ENCODE measurements at regions not wholly inside any gene's neighbourhood (a gene's known extent, or its start where the extent isn't known, plus 50 kb on each side); places are given as distances from the start of the nearest gene placed in this dataset.
"Not testable (repeated sequence)": the region's sequence is repeated elsewhere in the genome, so short reads cannot be mapped to it uniquely, and the experiment has no call there.

DNA sequence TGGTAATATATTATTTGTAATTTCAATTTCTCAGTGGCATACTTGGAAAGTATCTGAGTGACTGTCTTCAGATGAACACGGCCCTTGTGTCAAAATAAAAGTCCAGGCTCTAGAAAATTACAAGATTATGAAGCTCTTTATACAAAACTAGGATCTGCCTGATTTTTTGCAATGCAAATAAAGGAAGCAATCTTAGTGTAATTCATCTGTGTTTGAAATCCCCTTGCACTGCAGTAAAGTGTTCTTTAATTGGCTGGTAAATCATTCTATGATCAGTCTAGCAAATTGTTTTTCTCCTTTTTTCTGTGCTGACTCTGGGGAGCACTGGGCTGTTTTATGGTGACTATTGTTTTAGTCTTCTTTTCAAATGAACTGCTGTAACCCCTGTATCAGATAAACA lies 1039.0 kb downstream of the SOCS6 start:
- no peak for DNase-seq

DNA sequence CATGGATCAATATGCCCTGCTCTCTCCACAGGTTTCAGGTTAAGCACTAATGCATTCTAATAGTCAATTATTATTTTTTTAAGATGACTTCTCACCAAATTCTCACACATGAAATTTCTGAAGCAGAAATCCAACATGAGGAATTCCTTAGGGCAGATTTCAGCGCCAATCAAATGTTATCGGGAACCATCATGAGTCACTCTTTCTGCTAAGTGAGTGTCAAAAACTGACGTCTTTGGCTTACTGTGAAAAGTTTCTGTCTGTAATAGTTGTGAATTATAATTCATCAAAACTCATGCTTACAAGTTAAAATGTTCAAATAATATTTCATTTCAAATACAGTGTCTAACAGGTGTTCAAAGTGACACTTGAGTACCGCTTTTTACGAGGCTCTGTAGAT lies 1038.6 kb downstream of the SOCS6 start:
- no peak for DNase-seq

DNA sequence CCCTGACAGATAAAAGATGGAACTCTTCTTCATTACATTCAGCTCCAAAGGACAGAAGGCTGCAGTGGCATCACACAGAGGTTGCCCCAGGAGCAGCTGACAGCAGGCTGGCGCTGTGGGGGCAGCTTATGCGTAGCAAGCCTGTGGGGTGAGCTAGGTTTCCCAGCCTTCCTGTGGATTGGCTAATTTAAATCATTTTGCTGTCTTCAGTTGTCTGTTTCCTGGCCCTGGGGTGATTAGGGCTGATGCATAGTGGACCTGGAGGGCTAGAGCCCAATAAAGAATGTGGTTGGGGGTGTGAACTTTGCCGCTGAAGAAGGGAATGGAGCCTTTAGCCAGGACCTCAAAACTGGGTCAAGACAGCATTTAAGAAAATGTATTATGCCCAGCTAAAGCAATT lies 1038.0 kb downstream of the SOCS6 start:
- no peak for DNase-seq

DNA sequence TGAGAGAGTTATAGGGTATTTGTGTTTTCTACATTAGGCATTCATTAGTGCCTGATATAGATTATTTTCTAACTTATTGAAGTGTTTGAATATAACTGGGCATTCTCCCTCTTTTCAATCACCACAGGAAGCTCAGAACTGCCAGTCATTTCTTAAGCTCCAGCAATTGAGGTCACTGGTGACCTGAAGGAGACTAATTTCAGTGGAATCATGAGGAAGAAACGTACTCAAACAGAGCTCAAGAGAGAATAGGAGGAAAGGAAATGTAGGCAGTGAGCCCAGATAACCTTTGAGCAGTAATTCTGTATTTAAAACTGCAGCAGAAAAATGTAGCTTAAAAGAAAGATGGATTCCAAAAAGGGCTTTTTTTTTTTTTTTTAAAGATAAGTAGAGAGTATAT lies 1035.5 kb downstream of the SOCS6 start:
- DNase-seq, result no peak

DNA sequence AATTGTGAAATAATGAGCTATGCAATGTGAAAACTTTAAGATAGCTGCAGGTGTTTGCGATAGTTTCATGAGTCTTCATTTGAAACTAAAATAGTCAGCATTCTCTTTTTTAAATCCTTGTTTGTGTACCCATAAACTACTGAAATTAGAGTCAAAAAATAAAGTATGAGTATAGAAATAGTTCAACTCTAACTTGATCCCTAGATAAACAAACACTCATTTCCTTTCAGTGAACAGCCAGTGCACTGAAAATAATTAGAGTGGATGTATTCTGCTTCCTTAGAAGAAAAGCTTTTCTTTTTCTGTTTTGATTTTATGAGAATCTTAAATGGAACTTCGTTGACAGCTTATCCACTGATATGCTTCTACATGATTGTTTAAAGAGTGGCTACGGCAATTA lies 1033.4 kb downstream of the SOCS6 start:
- no peak for DNase-seq

DNA sequence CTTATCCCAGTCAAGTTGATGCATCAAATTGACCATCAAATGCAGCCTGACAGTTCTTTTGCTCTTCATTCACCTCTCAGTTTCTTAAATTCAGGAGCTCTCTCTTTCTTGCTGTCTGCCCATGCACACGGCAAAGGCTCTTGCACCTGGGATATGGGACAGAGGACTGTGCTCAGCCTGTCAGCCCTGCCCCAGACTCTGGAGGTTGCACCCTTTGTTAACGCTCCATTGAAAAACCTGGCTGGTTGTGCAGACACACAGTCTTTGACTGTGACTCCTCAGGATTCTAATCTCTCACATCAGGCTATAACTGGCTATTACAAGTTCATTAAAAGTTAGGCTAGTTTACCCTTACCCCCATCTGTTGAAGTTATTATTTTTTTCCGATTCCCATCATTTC lies 1032.5 kb downstream of the SOCS6 start:
- no peak for DNase-seq

DNA sequence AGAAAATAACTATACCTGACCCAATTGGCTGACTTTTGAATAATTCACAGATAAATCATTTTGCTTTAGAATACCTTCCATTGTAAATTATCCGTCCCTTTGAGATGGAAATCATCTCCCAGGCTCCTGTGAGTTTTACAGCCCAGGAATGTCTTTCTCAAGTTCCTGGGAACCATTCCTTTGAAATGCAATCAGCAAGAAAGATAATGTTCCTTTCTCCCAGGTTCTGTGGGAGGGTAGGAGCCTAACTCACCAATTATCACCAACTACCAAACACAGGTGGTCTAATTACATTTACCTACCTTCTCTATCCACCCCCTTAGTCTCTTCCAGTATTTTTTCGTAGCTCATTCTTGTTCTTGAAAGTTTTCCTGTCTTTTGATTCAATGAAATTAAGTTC lies 1016.0 kb downstream of the SOCS6 start:
- no peak for DNase-seq

DNA sequence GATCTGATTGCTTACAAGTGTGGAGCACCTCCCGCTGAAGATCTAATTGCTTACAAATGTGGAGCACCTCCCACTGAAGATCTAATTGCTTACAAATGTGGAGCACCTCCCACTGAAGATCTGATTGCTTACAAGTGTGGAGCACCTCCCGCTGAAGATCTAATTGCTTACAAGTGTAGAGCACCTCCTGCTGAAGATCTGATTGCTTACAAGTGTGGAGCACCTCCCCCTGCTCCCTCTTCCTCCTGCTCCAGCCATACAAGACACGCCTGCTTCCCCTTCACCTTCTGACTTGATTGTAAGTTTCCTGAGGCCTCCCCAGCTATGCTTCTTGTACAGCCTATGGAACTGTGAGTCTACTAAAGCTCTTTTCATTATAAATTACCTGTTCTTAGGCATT lies 1014.9 kb downstream of the SOCS6 start:
- not testable (repeated sequence) for DNase-seq

DNA sequence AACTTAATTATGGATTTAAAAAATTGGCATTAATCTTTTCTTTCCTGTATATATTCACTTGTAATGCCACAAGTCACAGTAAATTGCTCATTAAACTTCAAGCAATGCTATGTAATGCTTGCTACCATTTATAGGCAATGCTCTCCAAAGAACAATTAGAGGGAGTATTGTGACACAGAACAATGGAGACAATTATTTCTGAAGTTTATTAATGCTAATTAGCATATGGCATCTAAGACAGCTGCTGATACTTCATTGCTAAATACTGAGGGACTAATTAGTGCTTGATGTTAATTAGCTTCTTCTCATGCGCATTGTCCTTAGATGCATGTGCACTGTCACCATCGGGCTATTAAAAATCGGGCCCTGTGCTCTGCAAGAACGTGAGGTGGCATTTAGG lies 1012.8 kb downstream of the SOCS6 start:
- DNase-seq, result no peak

DNA sequence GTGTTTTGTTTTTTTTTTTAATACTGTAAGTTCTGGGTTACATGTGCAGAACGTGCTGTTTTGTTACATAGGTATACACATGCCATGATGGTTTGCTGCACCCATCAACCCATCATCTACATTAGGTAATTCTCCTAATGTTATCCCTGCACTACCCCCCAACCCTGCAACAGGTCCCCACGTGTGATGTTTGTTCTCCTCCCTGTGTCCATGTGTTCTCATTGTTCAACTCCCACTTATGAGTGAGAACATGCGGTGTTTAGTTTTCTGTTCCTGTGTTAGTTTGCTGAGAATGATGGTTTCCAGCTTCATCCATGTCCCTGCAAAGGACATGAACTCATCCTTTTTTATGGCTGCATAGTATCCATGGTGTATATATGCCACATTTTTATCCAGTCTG lies 1005.4 kb downstream of the SOCS6 start:
- DNase-seq, result not testable (repeated sequence)

DNA sequence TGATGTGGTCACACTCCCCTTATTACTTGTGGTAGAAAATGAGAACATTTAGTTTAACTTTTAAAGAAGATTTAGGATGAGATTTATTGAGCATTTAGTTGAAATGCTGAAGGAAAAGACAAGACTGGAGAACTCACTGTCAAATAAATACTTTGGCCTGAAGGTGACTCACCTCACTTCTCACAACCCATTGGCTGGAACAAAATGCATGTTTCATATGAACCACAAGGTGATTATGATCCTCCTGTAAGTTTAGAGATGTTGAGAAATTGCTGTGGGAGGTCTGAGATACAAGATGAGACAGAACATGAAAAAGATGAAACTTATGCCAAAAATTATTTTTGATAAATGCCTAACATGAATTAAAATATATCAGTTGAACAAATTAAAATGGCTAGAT lies 1004.5 kb downstream of the SOCS6 start:
- DNase-seq, result no peak

DNA sequence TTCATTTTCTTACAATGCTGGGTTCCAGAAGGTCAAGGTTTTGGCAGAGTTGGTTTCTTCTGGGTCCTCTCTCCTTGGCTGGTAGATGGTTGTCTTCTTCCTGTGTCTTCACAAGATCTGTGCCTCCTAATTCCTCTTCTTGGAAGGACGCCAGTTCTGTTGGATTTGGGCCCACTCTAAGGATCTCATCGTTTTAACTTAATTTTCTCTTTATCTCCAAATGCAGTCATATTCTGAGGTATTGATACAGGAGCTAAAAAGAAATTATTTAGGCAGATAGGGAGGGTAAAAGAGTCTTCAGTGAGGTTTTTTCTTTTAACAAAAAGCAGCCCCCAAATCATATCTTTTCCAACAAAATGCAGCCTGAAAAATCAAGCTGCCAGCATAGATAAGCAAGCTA lies 998.4 kb downstream of the SOCS6 start:
- DNase-seq, result no peak

DNA sequence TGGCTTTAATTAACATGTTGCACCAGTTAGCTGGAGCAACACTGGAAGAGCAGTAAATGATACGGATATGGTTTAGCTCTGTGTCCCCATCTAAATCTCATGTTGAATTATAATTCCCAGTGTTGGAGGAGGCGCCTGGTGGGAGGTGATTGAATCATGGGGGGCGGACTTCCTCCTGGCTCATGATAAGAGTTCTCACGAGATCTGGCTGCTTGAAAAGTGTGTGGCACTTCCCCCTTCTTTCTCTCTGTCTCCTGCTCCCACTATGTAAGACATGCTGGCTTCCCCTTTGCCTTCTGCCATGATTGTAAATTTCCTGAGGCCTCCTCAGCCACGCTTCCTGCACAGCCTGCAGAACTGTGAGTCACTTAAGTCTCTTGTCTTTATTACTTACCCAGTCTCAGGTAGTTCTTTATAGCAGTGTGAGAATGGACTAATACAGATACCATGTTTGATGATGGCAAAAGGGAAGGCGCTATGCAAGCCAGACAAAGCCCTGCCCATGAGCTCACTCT lies 963.6 kb downstream of the SOCS6 start:
- DNase-seq, result no peak

DNA sequence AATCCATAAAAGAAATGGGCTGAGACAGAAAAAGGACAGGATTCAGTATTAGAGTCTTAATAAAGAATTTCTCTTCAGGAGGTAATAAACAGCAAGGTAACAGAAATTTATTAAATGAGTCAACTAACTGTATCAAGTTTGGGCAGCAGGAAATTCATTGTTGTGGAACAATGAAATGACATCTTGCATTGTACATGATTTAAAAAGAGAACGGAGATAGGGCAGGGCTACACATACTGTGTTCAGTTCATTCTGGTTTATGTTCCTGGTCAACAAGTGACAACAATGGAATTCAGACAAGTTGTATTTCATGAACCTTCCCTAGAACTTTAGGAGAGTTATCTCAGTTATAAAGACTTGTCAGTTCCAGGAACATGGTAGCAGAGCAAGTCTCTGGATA lies 961.3 kb downstream of the SOCS6 start:
- no peak for DNase-seq

DNA sequence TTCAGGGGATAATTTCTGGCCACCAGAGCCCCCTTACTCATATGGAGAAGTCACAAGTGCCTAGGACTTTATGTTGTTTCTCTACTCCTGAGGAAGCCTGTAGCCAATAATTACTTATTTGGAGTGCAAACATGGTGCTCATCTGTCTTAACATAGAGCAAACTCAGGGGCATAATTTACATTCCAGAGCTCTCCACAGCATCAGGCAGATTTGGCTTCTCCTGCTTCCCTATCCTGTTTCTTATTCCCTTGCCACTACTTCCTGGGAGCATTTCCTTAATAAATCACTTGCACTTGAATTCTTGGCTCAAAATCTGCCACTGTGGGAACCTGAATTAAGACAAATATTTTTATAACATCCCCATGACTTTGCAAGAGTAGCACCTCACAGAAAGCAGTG lies 960.9 kb downstream of the SOCS6 start:
- DNase-seq, result no peak

DNA sequence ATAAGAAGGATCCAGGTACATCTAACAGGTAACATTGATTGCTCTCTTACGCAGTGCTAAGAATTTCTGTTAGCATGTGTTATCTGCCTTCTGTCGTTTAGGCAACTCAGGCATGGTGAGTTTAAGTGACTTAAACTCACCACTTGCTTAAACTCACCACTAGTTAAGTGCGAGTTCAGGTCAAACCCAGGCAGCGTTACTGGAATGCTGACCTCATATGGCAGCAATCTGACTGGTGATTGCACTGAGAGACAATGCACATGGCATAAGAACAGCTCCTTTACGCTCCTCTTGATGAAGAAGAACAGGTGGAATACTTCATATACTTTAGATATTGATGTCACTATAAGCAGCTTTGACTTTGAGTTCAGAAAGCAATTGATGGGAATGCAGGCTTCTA lies 954.1 kb downstream of the SOCS6 start:
- no peak for DNase-seq

DNA sequence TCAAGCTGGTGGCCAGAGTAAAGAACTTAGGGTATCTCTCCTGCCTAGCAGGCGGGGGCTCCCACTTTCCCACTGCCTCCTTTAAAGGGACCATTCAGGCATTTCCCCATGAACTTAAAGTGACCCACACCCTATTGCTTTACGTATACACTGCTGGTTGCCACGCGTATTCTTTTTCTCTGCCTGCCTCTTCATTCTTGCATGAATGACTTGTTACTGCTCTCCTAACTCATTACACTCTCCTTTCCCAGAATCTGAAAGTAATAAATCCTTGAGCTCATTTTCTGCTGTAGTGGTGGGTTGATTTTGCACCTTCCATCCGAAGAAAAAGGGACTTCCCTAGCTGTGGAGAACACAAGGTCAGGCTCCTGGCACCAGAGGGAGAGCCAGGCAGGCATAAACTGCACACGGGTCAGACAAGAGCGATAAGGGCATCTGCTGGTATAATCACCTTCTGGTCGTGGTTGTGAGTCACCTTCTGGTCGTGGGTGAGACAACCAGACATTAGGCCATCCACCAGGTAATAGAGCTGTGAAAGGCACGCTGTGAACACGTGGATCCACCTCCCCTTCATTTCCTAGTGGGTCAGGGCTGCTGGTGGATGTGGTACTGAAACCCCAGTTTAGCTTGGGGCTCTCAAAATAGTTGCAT lies 950.3 kb downstream of the SOCS6 start:
- no peak for DNase-seq

DNA sequence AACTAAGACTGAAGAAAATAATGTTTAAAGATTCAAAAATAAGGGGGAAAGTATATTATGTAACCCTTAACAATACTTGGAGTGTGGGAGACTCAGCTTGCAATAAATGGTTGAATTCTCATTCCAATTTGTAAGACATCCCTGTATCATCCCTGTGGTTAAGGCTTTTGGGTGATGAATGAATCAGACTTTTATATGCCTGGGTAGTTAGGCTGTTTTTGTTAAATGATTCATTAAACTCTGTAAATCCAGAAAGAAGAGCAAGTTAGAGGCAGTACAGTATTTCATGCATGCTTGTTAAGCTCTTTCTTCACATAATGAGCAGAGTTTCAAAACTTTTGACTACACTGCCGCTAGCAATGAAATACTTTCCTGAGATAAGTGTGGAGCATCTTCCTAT lies 948.8 kb downstream of the SOCS6 start:
- no peak for DNase-seq

DNA sequence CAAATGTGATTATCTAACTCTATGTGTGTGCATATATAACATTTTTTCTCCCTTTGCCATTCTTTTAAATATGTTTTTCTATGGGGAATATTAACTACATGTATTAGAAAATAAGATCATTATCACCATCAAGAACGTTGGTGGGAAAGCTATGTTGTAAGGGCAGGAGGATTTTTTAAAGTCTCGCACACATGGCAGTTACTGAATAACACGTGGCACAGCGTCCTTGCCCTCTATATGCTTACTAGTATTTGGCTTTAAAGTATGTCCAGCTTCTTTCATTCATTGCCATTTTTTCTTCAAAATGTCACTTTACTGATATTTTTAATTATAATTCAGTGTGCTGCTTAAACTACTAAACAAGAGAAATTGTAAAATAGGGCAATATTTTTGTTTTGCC lies 944.3 kb downstream of the SOCS6 start:
- no peak for DNase-seq

DNA sequence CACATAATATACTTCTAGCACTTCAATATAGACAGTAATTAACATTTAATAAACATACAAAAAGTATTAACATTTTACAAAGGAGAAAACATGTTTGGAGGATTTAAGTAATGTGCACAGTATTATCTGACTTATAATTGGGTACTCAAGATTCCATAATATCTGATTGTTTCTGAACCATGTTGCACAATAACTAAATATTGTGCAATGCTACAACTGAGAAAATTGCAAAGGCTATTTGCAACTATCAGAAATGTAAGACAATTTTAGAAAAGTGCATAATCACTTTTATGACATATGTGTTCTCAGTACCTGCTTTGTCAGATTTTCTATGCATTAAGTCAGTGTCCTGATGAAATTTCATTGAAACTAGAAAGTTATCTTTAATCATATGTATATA lies 934.6 kb downstream of the SOCS6 start:
- no peak for DNase-seq

DNA sequence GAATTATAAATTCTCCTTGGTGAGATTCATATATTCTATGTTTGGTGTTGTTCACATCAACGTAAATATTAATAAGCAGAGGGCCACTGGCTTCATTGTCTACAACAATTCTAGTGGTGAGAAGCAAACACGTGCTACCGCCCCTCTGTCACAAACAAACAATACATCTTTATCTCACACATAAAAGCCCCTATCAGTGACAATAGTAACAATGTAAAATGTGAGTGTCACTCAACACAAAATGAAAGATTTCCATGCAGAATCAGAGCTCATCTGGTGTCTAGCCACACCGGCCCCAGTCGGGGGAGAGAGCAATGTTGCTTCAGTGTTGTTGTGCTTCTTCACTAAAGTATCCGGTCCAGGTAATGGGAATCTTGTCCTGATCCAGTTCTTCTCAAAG lies 932.6 kb downstream of the SOCS6 start:
- no peak for DNase-seq

DNA sequence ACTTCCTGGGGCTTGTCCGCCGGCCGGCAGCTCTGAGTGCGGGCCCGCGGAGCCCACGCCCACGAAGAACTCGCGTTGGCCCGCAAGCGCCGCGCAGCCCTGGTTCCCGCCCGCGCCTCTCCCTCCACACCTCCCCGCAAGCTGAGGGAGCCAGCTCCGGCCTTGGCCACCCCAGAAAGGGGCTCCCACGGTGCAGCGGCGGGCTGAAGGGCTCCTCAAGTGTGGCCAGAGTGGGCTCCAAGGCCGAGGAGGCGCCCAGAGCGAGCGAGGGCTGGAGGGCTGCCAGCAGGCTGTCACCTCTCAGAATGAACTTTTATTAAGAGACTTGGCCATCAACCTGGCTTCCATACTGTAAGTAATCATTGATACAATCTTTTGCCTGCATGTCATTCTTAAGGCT lies 923.9 kb downstream of the SOCS6 start:
- DNase-seq, result not testable (repeated sequence)

DNA sequence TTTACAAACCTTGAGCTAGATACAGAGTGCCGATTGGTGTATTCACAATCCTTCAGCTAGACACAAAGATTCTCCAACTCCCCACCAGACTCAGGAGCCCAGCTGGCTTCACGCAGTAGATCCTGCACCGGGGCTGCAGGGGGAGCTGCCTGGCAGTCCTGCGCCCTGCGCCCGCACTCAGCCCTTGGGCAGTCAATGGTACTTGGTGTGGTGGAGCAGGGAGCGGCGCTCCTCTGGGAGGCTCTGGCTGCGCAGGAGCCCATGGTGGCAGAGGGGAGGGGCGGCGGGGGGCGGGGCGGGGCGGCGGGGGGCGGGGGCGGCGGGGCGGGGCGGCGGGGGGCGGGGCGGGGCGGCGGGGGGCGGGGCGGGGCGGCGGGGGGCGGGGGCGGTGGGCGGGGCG lies 923.4 kb downstream of the SOCS6 start:
- no peak for DNase-seq

DNA sequence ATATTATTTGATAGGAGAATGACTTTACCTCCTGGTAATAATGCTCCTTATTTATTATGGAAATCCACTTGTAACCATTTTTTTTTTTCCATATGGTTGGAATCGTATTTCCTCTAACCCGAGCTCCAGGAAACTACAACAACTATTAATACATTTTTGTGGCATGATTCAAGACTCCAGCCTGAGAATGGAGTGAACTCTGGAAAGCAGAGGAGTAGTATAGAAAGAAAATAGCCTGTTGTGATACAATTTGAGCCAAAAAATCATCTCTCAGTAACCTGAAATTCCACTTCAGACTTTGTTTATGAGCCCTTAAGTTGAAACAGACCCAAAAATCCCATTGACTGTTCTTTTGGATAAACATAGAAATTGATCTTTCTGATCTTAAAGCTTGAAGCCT lies 921.1 kb downstream of the SOCS6 start:
- no peak for DNase-seq

DNA sequence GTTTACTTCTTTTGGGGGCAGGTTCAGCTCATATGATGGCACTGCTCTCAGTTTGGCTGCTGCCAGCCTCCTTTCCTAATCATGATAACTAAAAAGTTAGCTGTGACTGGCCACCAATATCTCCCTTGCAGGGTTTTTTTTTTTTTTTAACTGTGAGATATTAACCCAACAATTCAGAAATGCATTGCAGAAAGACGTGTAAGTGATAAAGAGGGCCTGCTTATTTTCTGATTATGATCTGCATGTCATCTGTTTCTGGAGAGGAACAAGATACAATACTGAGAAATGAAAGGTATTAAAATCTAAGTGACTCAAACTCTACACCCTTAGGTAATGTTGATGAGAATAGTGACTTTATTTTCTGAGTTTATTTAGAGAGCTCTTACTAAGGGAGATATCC lies 905.6 kb downstream of the SOCS6 start:
- DNase-seq, result no peak

DNA sequence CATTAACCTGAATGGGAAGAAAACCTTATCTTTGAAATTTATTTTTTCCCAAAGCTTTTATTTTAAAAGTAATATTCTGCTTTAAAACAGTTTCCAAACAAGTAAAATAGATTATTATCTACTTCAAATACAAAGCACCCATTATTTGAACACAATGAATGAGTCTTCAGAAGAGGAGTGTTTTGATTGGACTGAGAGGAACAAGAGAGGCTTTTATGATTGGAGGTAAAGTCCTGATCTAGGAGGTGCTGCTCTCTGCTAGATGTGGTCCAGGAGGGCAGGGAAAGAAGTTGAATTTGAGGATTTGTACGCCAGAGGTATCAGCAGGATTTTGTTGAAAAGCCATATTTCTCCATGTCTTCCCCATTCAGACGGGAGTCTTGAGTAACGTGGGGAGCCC lies 900.7 kb downstream of the SOCS6 start:
- no peak for DNase-seq

All from activated CD4-positive, alpha-beta T cell treated with anti-CD3 and anti-CD28 coated beads for 1 hour (primary cell).